GM19463 (cell line): ENCODE measurements at regions not wholly inside any gene's neighbourhood (a gene's known extent, or its start where the extent isn't known, plus 50 kb on each side); places are given as distances from the start of the nearest gene placed in this dataset.
"Not testable (repeated sequence)": the region's sequence is repeated elsewhere in the genome, so short reads cannot be mapped to it uniquely, and the experiment has no call there.

ENCODE experiments used
- ATAC-seq: cut with Tn5 transposase; IDR thresholded peaks from one replicate; pipeline ENCODE4 v1.9.1; 2021; ENCODE audit warnings: mild to moderate bottlenecking, moderate library complexity; ENCODE audit not compliant: unreplicated experiment

- no peak for ATAC-seq
Observed at GRCh38 chr9:120338340-120338739, 241.6 kb downstream of the CDK5RAP2 start.

DNA sequence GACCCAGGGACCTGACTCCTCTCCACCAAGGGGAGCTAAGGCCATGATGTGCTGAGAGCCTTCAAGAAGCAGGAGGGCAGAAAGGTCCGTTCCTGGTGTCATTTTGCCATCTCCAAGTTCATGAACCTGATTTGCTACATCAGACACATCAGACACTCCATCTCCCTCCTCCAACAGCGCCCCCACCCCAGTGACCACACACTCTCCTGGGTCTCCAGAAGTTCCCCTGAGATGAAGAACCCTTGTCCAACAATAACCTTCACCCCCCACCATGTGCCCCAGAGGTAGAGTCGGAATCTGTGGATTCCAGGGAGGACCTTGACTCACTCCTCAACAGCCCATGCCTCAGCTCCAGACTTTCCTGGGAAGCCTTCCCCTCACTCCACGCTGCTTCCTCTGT, 242.8 kb downstream of the CDK5RAP2 start:
- no peak for ATAC-seq

GRCh38 chr9:120336753-120337090, 243.2 kb downstream of the CDK5RAP2 start:
- ATAC-seq: no peak

- no peak for ATAC-seq
Observed at GRCh38 chr9:120336021-120336752, 243.8 kb downstream of the CDK5RAP2 start.

DNA sequence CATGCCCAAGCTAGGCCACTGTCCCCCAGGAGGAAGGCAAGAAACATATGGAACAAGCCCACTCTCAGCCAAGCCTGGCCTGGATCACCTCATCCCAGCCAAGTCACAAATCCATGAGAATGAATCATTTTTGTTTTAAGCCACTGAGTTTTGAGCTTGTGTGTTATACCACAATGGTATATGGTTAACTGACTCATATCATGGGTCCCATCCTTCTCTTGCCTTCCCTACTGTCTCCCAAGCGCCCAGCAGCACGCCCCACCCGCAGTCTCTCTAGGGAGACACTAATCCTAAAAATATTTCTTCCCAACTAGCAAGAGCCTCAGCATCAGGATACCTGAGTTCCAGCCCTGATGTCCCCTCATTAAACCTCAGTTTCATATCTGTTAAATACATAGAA, 248.1 kb downstream of the CDK5RAP2 start:
- ATAC-seq: no peak

GRCh38 chr9:120330031-120330430, 249.9 kb downstream of the CDK5RAP2 start:
- no peak for ATAC-seq

GRCh38 chr9:120327322-120327721, 252.6 kb downstream of the CDK5RAP2 start:
- no peak for ATAC-seq

GRCh38 chr9:120326049-120326693, 253.8 kb downstream of the CDK5RAP2 start:
- no peak for ATAC-seq

- peak; percentile 82 for ATAC-seq
Observed at GRCh38 chr9:120324996-120325642, 254.8 kb downstream of the CDK5RAP2 start.

DNA sequence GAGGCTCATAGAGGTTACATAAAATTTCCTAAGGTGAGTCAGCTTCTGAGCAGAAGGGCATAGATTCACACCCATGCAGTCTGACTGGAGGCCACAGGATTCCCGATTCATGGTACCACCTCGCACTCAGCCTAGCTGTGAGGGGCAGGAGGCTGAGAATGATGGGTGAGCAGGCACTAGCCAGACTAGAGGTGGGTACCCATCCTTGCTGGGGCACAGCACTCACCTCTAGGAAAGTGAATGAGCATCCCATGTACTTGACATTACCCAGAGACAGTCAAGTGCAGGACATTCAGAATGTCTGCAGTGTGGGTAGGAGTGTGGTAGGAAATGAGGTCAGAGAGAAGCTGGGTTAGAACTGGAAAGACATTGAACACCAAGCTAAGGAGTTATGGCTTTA, 255.5 kb downstream of the CDK5RAP2 start:
- no peak for ATAC-seq

GRCh38 chr9:120323125-120323524, 256.8 kb downstream of the CDK5RAP2 start:
- ATAC-seq: no peak

DNA sequence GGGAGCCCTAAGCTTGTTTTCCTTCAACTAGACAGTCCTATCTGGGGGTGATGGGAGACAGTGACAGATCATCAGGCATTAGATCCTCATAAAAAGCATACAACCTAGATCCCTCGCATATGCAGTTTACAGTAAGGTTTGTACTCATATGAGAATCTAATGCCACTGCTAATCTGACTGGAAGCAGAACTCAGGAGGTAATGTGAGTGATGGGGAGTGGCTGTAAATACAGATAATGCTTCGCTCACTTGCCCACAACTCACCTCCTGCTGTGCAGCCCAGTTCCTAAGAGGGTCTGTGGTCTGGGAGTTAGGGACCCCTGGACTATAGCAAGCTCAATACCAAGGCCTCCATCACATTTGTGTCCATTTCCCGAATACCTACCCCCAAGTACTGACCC, 260.5 kb downstream of the CDK5RAP2 start:
- no peak for ATAC-seq

- no peak for ATAC-seq
Observed at GRCh38 chr9:120315154-120315553, 264.8 kb downstream of the CDK5RAP2 start.

DNA sequence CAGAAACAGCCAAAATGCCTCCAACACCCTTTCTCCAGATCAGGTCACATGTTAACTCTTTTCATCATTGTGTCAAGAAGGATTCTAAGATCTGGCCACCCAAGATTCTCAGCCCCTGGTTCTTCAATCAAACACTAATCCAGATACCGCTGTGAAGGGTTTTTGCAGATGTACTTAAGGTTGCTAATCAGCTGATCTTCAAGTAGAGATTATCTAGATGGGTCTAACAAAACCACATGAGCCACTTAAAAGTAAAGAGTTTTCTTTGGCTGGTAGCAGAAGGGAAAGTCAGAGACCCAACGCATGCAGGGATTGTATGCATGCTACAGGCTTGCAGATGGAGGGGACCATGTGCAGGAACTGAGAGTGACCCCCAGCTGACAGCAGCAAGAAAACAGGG, 267.9 kb downstream of the CDK5RAP2 start:
- ATAC-seq: no peak

GRCh38 chr9:120310035-120310434, 269.9 kb downstream of the CDK5RAP2 start:
- ATAC-seq: no peak

- ATAC-seq: no peak
Observed at GRCh38 chr9:120308495-120308894, 271.5 kb downstream of the CDK5RAP2 start.

DNA sequence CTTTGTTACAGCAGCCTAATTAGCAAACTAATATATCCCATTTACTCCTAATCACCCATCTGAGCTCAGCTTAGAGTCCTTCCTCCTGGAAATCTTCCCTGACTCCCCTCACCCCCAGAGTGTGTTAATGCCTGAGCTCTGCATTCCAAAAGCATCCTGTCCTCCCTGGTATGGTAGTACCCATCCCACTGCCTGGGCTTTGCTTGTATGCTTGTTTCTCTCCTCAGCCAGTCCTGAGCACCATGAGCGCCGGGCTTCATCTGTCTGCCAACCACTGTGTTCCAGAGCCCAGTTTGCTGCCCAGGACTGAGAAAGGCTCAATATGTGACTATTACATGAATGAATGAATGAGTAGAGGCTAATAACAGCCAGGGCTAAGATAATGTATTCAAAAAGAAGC, 272.4 kb downstream of the CDK5RAP2 start:
- ATAC-seq: no peak

- no peak for ATAC-seq
Observed at GRCh38 chr9:120306561-120306960, 273.4 kb downstream of the CDK5RAP2 start.

- ATAC-seq: no peak
Observed at GRCh38 chr9:120306088-120306487, 273.9 kb downstream of the CDK5RAP2 start.

- ATAC-seq: not testable (repeated sequence)
Observed at GRCh38 chr9:120304896-120305295, 275.1 kb downstream of the CDK5RAP2 start.

DNA sequence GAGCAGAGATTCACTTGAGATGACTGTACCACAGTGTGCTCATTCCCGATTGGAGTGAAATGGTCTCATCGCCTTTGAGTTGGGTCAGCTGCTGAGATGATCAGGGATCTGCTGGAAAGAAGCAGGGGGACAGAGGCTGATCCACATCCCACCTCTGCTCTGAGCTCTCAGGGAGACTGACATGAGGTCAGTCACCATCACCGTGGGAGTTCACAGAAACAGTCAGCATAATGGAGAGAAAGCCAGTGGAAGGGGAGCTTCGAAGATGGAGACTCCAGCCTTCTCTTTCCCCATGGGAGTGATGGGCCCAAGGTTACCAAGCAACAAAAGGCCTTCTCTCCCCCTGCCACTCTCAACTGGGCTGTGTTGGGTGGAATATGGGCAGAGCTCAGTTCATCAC, 276.4 kb downstream of the CDK5RAP2 start:
- ATAC-seq: no peak

DNA sequence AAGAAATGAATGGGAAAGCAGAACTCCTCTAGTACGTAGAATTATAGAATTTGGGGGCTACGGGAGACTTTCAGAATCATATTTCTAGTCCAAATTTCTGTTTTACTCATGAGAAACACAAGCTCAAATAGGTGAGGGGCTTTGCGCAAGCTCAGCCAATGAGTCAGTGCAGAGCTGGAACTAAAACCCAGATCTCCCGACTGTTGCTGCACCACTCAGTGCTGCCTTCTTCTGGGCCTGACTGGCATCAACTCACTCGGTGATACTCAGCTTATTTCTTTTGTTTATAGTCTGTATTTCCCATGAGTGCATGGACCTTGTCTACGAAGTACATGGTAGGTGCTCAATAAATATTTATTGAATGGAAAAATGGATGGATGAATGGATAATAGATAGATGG, 280.2 kb downstream of the CDK5RAP2 start:
- no peak for ATAC-seq
